Fibroblast of upper back skin (primary cell): ENCODE measurements at regions not wholly inside any gene's neighbourhood (a gene's known extent, or its start where the extent isn't known, plus 50 kb on each side); places are given as distances from the start of the nearest gene placed in this dataset.

Experiments used
- DNase-seq: peaks from one replicate; pipeline ENCODE4 v3.0.0-alpha.2; 2013

DNA sequence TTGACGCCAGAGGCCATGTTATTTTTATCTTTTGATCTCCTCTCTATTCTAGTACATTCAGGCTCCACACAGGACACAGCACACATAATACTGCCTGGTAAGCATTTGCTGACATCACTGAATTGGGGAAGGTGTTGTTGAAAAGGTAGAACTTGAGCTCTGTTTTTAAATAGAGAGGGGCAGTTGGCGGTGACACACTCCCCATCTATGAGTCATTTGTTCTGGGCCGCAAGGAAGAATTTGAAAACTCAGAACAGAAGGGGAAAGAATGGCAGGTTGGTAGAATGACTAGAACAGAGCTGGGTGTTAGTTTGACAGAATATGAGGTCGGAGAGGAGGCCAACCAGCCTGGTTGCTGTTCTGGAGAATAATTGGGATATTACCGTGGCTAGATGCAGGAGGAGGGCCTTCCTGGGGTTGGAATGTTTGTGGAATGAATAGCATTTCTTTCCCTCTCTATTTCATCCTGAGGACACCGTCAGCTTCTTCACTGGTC, 52.1 kb upstream of the ERRFI1 start:
- peak; percentile 81 for DNase-seq

DNA sequence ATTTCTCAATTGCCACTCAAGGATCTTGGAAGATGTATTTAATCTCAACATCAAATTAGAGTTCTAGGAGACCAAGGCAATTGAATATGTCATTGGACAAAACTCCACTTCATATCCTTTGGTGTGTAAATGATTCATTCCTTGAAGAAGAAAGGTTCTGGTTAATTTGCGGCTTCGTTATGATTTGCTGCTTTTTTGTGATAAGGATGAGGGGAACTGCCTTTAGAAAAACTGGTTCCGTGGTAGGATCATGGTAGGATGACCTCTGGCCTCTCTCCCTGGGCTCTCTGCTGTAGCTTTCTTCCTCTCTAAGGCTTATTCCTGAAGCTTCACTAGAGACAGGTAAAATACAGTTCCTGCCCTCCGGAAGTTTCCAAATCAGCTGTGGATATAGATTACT, 51.5 kb upstream of the ERRFI1 start:
- no peak for DNase-seq

DNA sequence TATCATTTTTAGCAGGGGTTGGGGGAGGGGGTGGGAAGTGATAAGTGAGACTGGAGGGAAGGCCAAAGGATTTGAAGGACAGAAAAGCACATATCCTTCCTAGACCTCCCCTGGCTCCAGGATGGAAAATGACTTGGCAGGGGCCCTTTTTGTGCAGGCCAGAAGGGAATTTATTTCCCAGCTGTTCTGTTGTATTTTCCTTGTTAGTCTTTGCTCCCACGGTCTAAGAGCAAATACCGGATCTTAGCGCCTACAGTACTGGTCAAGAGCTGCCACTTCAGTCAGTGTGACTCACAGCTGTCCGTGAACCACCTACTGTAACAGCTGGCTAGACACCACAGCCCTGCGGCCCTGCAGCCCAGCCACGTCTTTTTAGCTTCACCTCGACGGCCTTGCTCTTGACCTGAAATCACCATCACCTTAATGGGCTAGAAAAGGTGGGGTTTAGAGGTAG, 51.0 kb upstream of the ERRFI1 start:
- DNase-seq: peak; percentile 81

DNA sequence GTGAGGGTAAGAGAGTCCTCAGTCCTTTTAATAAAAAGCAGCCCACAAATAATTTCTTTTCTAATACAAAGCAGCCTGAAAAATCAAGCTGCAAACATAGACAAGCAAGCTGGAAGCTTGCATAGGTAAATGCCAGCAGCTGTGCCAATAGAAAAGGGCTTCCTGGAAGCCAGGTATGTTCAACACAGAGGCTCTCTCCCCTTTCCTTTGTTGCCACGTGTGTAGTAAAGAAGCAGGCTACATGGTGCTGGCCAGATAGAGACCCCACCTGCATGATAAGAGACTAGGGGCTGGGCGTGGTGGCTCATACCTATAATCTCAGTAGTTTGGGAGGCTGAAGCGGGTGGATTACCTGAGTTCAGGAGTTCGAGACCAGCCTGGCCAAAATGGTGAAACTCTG, 50.1 kb upstream of the ERRFI1 start:
- DNase-seq: no peak
